ENCODE measurements at regions not wholly inside any gene's neighbourhood (a gene's known extent, or its start where the extent isn't known, plus 50 kb on each side); places are given as distances from the start of the nearest gene placed in this dataset.

DNA sequence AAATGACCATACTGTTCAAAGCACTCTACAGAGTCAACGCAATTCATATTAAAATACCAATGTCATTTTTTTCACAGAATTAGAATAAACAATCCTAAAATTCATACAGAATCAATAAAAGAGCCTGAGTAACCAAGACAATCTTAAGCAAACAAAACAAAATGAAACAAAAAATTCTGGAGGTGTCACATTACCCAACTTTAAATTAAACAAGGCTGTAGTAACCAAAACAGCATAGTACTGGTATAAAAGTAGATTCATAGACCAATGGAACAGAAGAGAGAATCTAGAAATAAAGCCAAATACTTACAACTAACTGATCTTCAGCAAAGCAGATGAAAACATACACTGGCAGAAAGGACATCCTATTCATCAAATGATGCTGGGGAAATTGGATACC lies 346.9 kb upstream of the JAG1 start:
- H3K9me3 ChIP-seq (ENCODE audit: severe bottlenecking): no peaks in the 10 kb centered on the region
- no peaks in the 10 kb centered on the region for H3K27me3 ChIP-seq (ENCODE audit: insufficient read depth, poor library complexity, severe bottlenecking)
- ATAC-seq (ENCODE audit: low read depth) (no peak), DNase-seq (ENCODE audit: low spot score) (no peak)
- H3K4me3 ChIP-seq (ENCODE audit: severe bottlenecking): no peak overlapping the region
- no peaks in the 10 kb centered on the region for H3K4me1 ChIP-seq (ENCODE audit: insufficient read depth, poor library complexity, severe bottlenecking)
- no peak overlapping the region for H3K27ac ChIP-seq (ENCODE audit: poor library complexity, severe bottlenecking)
- H3K36me3 ChIP-seq (ENCODE audit: low read depth): no peaks in the 10 kb centered on the region
- TF ChIP-seq, protein P1, sequence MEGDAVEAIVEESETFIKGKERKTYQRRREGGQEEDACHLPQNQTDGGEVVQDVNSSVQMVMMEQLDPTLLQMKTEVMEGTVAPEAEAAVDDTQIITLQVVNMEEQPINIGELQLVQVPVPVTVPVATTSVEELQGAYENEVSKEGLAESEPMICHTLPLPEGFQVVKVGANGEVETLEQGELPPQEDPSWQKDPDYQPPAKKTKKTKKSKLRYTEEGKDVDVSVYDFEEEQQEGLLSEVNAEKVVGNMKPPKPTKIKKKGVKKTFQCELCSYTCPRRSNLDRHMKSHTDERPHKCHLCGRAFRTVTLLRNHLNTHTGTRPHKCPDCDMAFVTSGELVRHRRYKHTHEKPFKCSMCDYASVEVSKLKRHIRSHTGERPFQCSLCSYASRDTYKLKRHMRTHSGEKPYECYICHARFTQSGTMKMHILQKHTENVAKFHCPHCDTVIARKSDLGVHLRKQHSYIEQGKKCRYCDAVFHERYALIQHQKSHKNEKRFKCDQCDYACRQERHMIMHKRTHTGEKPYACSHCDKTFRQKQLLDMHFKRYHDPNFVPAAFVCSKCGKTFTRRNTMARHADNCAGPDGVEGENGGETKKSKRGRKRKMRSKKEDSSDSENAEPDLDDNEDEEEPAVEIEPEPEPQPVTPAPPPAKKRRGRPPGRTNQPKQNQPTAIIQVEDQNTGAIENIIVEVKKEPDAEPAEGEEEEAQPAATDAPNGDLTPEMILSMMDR (IDR thresholded peaks at IDR 0.05; ENCODE audit: poor library complexity, severe bottlenecking): no peak

DNA sequence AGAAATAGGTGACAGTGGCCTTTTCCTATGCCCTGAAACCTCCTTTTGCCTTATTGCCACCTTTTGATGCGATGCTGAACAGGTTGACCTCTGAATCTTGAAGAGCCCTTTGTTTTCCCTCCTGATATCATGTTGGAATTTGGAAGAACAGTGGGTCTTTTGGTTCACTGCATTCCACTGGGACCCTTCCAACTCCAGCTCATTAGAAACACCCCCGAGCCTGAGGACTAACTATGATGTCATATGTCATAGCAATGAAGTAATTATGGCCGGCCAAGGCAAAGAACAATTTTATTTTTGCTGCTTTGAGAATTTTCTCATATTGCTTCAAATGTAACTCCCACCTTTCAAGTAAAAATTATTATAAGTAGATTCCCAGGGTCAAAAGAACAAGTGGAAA lies 353.4 kb upstream of the JAG1 start:
- Histone ChIP-seq H3K27ac (ENCODE audit: poor library complexity, severe bottlenecking) (no peak overlapping the region), H3K36me3 (ENCODE audit: low read depth) (no peaks in the 10 kb centered on the region), H3K4me1 (ENCODE audit: insufficient read depth, poor library complexity, severe bottlenecking) (no peaks in the 10 kb centered on the region), H3K4me3 (ENCODE audit: severe bottlenecking) (no peak overlapping the region), H3K9me3 (ENCODE audit: severe bottlenecking) (no peaks in the 10 kb centered on the region), H3K27me3 (ENCODE audit: insufficient read depth, poor library complexity, severe bottlenecking) (no peaks in the 10 kb centered on the region)
- DNase-seq (ENCODE audit: low spot score): no peak
- TF ChIP-seq, protein P1 (IDR thresholded peaks at IDR 0.05; ENCODE audit: poor library complexity, severe bottlenecking): no peak
- ATAC-seq (ENCODE audit: low read depth): no peak

DNA sequence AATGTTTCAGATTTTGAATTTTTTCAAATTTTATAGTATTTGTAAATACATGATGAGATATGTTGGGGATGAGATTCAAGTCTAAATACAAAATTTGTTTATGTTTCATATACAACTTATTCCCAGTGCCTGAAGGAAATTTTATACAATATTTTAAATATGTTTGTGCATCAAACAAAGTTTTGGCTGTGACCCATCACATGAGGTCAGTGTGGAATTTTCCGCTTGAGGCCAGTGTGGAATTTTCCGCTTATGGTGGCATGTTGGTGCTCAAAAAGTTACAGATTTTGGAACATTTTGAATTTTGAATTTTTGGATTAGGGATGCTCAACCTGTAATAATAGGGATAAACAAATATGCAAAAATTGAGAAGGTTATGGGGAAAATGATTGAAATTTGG lies 356.6 kb upstream of the JAG1 start:
- no peak overlapping the region for H3K27ac ChIP-seq (ENCODE audit: poor library complexity, severe bottlenecking)
- H3K27me3 ChIP-seq (ENCODE audit: insufficient read depth, poor library complexity, severe bottlenecking): no peaks in the 10 kb centered on the region
- H3K36me3 ChIP-seq (ENCODE audit: low read depth): no peaks in the 10 kb centered on the region
- no peaks in the 10 kb centered on the region for H3K9me3 ChIP-seq (ENCODE audit: severe bottlenecking)
- TF ChIP-seq, protein P1 (IDR thresholded peaks at IDR 0.05; ENCODE audit: poor library complexity, severe bottlenecking): no peak
- DNase-seq (ENCODE audit: low spot score): no peak
- no peak overlapping the region for H3K4me3 ChIP-seq (ENCODE audit: severe bottlenecking)
- no peak for ATAC-seq (ENCODE audit: low read depth)
- H3K4me1 ChIP-seq (ENCODE audit: insufficient read depth, poor library complexity, severe bottlenecking): no peaks in the 10 kb centered on the region

DNA sequence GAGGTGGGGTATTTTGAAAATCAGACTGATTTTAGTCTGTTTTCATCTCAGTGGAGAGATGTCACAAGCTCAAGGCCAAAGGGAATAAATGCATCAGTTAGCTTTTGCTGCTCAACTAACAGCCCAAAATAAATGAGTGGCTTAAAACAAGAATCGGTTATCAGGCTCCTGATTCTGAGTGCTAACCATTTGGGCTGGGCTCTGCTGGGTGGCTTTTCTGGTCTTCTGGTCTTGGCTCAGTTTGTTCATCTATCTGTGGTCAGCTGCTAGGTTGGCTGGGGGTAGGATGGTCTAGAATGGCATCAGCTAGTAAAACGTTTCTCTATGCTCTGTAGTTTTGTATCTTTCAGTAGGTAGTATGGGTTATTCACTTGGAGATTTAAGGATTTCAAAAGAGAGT lies 357.5 kb upstream of the JAG1 start:
- no peaks in the 10 kb centered on the region for H3K27me3 ChIP-seq (ENCODE audit: insufficient read depth, poor library complexity, severe bottlenecking)
- no peak for DNase-seq (ENCODE audit: low spot score)
- H3K4me3 ChIP-seq (ENCODE audit: severe bottlenecking): no peak overlapping the region
- H3K9me3 ChIP-seq (ENCODE audit: severe bottlenecking): no peaks in the 10 kb centered on the region
- TF ChIP-seq, protein P1 (IDR thresholded peaks at IDR 0.05; ENCODE audit: poor library complexity, severe bottlenecking): no peak
- H3K4me1 ChIP-seq (ENCODE audit: insufficient read depth, poor library complexity, severe bottlenecking): no peaks in the 10 kb centered on the region
- H3K27ac ChIP-seq (ENCODE audit: poor library complexity, severe bottlenecking): no peak overlapping the region
- H3K36me3 ChIP-seq (ENCODE audit: low read depth): no peaks in the 10 kb centered on the region
- ATAC-seq (ENCODE audit: low read depth): no peak

DNA sequence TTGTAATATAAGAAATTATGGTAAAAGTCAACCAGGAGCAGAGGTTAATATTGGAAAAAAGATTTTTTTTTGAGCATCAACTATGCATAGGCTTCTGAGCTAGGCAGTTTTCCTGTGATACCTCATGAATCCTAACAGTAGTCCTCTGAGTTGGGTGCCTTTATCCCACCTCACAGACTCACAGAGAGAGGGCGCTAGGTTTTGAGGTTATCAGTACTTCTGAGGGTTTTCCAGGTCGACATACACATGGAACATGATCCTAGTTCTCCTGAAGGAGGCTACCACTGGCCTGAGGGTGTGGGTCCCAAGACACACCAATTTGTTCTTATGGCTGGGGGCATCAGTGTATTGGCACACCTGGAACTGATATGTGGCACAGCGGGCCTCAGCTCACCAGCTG lies 358.8 kb upstream of the JAG1 start:
- TF ChIP-seq, protein P1 (IDR thresholded peaks at IDR 0.05; ENCODE audit: poor library complexity, severe bottlenecking): no peak
- Histone ChIP-seq H3K36me3 (ENCODE audit: low read depth) (no peaks in the 10 kb centered on the region), H3K4me1 (ENCODE audit: insufficient read depth, poor library complexity, severe bottlenecking) (no peaks in the 10 kb centered on the region), H3K27ac (ENCODE audit: poor library complexity, severe bottlenecking) (no peak overlapping the region), H3K9me3 (ENCODE audit: severe bottlenecking) (no peaks in the 10 kb centered on the region), H3K27me3 (ENCODE audit: insufficient read depth, poor library complexity, severe bottlenecking) (no peaks in the 10 kb centered on the region), H3K4me3 (ENCODE audit: severe bottlenecking) (no peak overlapping the region)
- ATAC-seq (ENCODE audit: low read depth) (no peak), DNase-seq (ENCODE audit: low spot score) (no peak)

All from RWPE2 (cell line).